ENCODE measurements at regions not wholly inside any gene's neighbourhood (a gene's known extent, or its start where the extent isn't known, plus 50 kb on each side); places are given as distances from the start of the nearest gene placed in this dataset.

DNA sequence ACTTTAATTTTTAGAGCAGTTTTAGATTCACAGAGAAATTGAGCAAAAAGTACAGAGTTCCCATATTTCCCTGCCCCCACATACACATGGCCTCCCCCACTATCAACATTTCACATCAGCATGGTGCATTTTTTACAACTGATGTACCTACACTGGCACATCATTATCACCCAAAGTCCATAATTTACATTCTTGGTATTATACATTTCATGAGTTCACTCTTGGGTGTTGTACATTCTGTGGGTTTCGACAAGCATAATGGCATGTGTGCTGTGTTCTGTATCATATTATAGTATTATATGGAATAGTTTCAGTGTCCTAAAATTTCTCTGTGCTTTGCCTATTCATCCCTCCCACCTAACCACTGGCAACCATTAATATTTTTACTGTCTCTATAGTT lies 419.8 kb upstream of the THBS1 start:
- DNase-seq: no peak

DNA sequence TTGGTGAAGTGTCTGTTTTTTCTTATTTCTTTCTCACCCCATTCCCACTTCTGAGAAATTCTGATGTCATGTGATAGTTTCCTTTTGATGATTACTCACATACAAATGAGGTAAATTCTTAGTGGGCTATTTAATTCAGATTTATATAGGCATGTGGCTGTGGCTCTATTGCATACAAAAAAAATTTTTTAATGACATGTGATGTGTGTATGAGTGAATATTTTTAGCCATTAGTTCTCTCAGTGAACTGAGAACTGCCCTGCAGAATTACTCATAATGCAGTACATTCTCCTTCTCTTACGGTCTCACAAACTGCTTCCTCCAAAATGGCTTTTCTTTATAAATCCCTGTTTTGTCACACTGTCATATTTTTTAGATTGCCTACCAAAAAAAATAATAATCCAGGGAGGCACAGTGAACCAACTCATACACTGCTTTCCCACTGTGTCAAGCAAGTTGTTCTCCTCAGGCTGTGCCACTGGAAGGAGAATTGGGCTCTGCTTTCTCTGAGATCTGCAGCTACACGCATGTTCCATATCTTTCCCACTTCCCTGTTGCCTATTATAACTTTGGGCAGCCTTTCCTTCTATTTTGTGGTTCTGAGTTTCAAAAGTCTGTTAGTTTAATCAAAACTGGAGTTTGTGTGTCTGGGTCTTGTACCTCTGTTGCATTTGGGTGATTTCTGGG lies 415.7 kb upstream of the THBS1 start:
- no peak for DNase-seq

DNA sequence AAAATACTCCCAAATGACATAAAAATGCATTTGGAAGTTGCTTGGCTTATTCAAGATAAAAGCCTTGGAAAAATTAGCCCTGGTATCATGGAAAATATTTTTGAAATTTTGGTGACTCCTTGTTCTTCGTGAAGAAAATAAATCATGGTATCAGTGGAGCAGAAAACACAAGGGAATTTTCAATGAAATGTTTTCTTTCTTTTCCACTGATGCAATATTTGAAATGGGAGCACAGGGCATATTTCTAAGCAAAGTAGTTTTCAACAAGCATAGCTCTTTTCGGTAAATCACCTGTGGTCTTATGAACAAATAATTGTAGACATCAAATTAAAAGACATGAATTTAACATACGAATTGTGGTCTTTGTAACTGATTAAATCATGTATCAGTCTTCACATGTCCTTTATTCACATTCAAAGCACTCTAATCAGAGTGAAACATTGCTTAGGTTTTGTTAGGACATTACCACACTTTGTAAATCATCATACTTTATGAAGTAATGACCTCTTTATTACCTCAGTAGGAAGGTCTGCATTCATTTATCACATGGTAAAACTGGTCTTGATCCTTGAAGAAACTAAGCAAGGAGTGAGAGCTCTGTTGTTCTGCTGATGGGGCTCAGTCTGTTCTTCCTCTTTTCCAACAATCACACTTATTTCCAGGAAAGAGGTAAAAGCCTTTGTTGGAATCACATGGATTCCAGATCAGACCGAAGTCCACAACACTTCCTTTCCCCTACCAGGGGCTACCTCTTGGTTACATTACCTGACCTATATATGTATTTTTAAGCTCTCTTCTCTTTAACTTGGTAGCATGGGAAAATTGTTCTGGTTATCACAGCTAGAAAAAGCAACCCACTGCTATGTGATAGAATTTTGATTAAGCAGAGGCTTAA lies 413.5 kb upstream of the THBS1 start:
- DNase-seq: no peak

DNA sequence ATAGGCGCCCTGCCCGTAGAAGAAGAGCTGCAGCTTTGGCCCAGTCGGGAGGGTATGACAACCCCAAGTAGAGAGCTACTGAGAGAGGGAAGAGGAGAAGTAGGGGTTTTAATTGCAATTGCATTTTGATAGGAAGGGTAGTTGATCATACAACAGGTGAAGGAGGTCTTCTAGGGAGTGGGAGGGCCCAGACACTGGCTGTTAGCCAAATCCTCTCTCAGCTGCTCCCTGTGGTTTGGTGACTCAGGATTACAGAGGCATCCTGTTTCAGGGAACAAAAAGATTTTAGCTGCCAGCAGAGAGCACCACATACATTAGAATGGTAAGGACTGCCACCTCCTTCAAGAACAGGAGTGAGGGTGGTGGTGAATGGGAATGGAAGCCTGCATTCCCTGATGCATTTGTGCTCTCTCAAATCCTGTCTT lies 408.9 kb upstream of the THBS1 start:
- no peak for DNase-seq

DNA sequence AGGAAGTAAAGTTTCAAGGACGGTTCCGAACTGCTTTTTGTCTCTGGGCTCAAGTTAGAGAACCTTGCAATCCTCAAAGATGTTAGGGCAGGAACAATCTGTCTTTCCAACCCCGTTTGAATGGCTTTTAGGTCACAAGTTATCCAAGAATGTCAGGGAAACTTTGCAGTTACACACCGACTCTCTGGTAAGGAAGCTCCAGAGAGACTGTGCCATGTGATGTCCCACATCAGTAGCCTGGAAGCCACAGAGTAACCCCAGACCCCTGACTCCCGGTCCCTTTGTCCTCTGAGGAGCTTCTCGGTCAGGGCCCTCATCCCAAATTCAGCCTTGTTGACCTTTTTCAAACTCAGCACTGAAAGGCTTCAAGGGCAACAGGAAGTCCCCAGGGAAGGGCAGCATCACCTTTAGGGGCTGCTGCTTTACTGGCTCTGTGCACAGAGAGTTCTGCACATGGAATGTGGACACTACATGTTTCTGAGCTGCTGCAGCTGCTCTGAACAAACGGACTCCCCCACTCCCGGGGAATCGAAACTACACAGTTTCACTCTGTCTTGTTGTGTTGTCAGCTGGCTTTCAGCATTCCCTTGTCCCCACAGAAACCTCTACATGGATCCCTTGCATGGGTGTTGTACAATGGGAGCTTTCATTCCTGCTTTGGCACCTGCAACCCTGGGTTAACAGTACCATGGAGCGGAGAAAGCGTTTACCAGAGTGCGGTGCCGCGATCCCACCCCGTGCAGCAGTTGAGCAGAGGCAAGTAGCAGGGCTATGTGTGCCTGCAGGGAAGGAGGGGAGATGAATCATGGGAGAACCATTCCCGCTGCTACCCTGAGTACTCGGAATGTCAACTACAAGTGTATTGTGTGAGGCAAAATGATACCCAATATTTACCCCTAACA lies 408.2 kb upstream of the THBS1 start:
- no peak for DNase-seq

DNA sequence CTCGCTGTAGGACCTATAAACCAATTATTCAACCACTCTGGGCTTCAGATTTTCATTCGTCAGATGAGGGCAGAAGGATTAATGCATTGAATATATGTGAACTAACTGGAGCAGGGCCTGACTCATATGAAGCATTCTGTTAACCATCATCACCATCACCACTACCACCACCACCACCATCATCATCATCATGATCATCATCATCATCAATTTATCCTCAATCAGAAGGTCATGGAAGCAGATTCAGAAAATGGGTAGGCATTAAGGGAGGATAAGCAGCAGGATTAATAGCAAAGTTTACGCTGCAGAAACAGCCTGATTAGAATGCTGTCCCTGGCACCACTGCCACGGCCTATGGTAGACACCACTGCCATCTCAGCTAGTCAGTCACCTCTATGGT lies 407.5 kb upstream of the THBS1 start:
- no peak for DNase-seq

DNA sequence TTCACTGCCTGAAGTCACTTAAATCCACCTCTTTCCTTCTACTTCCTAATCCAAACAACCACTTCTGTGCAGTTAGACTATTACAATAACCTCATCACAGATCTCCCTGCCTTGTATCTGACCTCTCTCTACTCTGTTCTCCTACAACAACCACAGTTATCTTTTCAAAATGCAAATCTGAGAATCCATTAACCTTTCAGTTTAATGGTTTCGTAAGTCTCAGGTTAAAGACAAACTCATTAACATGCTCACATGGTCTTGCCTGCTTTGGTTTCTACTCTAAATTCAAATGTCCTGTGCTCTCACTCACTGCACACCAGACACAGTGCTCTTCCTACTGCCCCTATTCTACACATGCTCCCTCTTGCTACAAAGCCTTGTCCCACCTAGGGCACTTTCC lies 406.5 kb upstream of the THBS1 start:
- no peak for DNase-seq

DNA sequence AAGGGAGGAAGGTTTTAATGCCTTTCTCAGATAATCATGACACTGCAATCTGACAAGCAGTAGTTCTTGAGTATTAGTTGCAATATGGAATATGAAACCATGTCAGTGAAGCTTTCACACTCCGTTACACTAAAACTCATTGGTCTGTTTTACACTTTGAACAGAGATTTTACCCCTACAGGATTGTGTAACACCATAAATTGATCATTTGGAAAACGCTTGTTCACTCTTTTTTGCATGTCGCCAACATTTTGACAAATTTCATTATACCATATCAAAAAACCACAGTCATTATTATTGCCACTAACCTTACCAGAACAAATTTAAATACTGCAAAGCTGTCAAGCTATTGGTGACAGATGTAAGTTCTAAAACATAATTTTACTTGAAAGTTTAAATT lies 404.8 kb upstream of the THBS1 start:
- no peak for DNase-seq

DNA sequence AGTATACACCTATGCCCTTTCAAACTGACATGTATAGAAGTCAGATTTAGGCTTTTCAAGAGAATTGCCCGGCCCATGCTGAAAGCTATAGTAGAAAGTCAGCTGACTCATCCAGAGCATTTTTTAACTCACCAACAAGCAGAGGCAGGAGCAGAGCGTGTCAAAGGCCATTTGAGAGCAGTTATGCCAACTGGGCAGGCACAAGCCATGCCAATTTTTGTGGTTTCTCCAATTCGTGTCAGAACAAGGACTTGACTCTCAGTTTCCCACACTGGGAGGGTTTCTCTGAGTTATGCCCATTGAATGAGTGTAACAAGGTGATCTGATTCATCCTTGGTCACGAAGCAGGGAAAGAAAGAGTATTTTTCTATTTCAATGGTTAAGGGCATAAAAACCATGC lies 403.3 kb upstream of the THBS1 start:
- DNase-seq: no peak

DNA sequence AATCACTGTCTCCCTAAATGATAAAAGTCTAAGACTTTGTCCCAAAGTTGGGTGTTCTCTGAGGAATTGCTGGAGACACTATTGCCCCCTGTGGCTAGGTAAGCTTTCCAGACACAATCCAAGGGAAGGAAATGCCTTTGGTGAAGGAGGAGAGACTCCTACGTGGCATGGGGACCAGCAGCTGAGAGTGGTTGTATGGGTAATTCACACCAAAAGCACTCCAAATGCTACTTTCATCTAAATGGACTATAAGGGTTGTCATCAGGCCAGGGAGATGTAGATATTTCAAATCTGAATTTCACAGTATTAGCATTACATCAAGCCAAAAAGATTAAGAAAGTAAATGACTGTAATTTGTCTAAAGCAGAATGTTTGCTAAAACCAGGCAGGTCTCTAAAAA lies 400.8 kb upstream of the THBS1 start:
- no peak for DNase-seq

DNA sequence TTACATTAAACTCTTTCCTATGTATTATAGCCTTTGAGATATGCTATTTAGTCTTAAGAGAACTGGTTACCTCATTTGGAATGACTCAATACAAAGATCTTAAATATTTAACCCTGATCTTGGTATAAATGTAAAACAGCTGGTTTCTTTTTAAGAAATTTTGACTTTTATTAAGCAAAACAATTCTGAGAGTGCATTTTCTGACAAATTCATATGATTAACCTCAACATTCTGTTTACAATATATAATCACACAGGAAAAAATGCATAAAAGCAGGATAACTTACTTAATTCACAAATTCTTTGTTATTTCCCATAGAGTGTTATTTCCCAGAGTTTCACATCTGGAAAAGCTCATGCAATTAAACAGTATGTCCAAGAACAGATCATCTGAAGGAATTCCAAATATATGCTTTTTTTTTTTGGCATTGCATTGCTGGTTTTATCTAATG lies 400.4 kb upstream of the THBS1 start:
- DNase-seq: no peak

DNA sequence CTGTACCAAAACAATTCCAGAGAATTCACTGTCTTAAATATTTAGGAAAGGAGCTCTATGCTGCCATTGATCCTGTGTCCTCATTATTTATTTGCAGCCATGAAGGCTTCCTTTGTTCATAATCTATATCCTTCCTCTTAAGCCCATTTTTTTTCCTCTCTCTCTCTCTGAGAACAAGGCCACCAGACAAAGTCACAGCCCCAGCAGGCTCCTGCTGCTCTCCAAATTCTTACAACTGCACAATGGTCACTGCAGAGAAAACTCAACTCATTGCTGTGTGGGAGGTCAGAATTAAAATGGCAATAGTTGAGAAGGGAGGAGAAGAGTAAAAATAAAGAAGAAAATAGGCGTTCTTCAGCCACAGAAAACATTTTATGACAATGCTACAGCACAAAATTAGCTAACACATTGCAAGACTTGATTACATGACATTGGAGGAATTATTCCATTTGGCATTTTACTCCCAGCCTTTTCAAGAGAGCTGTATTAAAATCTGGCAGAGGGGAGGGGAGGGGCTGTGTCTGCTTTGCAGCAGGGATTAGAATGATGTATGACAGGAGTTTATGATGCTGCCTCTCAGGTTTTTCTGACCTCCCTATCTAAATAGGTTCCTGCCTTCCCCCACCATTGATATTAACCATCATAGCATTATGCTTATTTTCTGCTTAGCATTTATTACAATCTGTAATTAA lies 399.7 kb upstream of the THBS1 start:
- DNase-seq: no peak

DNA sequence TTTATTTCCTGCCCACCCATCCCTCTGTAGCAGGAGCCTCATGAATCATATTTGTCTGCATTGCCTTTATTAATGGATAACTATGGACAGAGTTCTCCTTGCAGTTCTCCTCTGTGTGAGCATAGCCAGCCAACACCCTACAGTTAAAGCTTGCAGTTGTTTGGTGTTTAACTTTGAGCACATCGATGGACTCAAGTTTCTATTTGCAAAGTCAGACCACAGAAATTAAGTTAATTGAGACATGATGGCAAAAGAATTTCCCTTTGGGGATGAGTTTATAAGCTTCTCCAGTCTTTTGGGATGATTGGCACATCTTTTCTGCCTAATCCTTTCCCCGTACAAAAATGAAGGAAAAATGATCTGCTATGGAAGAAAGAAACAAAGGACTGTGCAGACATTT lies 398.9 kb upstream of the THBS1 start:
- DNase-seq: no peak

DNA sequence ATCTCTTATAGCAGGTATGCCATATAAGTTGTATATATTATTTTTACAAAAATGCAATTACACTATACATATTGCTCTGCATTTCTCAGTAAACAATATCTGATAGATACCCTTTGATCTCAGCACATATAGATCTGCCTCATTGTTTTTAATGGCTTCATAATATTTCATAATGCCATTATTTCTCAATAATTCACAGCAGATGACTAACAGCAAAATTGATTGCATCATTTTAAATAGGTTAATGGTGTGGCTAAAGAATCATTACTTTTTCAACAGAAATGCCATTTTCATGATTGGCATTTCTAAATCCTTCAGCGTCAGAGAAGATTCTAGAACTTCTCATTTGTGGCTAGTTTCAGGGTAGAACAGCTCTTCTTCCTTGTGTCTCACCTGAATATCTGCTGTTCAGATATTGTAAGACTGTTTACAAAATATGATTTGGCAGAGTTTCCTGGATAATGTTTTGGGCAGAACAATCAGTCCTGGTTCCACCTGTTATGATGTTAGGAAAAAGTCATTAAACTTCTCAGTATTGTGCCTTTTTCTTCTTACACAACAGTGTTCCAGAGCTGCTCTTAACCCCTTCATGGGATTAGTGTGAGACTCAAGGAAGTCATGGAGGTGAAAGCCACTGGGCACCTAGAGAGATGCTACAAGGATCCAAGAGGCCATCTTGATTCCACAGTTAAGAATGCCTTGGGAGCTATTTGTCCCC lies 397.6 kb upstream of the THBS1 start:
- no peak for DNase-seq

DNA sequence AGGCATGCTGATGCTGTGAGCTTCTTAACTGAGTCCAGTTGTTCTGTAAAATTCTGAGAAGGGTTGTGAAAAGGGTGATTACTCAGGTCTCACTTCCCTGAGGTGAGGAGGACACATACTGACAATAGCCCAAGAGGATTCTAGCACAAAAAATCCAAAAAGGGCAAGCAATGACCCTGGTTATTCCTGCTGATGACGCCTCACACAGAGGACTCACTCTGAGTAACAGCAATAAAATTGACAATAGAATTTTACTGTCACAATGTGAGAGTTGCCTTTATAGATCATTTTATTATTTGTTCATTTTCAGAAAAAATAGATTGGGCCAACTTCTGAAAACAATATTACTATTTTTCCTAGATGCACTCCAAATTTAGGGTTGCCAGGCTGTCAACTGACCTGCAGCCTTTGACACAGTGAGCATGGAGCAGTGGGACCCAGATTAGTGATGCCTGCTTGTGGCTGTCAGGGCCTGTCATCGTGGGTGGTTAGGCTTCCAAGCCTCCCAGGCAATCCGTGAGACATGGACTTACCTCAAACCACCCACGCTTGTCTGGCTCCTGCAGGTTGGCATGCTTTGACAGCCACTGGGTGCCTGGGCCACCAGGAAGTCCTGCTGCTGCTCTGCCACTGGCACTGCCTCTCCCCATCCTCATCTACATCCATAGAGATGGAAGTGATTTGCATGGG lies 396.0 kb upstream of the THBS1 start:
- no peak for DNase-seq

DNA sequence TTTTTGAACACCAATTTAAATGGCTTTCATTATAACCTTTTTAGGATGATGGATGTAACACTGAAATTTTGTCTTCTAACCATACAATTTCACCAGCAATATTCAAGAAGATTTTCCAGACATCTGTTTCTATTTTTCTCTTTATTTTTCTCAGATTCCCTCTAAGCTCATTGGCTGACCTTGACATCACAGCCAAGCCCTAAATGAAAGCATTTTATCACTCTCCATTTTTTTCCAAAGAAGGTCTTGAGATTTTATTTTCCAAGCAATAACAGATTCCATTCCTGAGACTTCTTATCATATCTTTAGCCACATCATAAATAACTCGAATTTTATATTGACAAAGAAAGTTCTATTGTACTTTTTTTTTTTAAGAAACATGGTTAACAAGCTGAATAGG lies 392.6 kb upstream of the THBS1 start:
- DNase-seq: no peak

DNA sequence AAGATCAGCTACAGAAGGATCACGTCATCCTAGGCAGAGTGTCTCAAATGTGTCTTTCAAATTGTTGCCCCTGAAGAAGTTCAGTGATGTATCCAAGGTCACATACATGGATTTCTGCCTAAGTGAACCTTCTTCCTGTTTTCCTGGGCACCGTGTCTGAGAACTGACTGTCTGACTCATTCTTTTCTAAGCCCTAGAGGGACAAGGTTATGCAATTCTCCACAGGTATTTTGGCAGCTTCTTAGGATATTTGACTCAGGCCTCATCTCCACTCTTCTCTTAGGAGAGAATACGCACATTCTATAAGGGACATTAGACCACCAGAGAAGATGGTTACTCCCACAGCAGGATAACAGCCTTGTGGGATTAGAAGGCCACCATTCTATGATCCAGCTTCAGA lies 391.9 kb upstream of the THBS1 start:
- DNase-seq: no peak

DNA sequence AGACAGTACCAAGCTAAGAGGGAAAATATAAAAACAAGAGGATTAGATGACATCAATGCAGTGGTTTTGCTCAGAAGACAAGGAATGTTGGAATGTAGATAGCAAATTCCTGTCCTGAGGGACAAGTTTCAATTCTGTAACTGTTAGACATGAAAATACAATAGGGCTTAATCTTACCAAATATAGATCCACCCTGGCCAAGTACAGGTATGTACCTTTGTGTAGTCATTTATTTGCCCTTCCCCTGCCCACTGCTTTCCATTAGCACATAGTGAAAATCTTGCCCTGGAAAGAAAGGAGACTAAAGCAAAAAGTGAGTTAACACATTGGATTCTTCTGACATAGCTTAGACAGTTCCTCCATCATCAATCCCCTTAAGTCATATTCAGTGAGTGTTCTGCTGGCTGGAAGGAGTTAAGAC lies 389.0 kb upstream of the THBS1 start:
- DNase-seq: no peak

DNA sequence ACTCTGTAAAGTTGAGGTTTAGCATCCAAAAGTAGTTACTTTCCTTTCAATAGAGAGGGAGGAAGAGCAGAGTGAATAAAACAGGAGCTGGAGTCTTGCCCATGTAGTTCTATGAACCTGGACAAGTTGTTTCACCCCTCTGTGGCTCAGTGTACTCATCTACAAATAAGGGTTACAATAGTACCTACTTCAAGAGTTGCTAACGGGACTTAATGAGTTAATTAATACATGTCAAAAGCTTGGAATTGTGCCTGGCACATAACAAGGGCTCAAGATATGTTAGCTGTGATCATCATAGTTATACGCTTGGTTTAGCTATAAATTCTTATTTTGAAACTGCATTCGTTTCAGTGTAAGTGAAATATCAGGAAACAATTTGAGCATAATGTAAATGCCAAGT lies 388.5 kb upstream of the THBS1 start:
- DNase-seq: no peak

DNA sequence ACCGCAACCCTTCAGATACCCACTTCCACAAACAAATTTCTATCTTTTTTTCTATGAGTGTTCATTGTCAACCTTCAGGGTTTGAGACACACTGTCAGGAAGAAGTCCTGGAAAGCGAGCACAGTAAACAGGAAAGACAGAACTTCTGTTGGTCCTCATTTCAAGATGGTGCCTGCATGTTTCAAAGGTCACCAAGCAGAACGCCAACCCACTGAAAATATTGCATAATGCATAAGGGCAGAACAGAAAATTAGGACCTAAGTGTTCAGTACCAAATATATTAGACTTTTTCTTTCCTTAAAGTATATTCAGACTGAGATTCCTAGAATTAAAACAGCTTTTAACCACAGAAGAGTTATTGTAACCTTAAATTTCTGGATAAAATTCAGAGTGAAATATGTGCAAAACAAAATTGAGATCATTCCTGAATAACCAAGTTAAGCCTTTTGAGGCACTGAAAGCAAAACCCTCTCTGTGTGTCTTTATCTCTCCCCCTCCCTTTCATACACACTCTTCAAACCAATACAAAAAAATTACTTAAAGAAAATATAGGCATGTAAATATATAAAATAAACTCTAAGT lies 387.8 kb upstream of the THBS1 start:
- no peak for DNase-seq

DNA sequence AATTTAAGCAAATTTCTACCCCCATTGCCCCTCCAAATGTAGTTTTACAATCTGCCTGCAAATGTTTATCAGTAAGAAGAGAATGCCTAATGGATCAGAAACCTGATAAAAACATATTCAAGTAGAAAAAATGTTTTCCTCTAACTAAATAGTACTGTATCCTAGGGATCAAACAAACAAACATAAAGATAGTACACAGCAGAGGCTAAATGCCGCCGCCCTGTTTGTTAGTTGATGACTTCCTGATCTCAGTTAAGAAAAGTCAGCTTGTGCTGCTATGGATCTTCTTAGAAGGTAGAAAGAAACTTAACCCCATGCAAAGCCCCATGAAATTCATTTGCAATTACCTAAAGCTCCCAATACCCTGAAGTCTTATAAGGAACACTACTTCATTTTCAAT lies 387.3 kb upstream of the THBS1 start:
- no peak for DNase-seq

Data from SIG-M5 (cell line).